ENCODE measurements at regions not wholly inside any gene's neighbourhood (a gene's known extent, or its start where the extent isn't known, plus 50 kb on each side); places are given as distances from the start of the nearest gene placed in this dataset.

DNA sequence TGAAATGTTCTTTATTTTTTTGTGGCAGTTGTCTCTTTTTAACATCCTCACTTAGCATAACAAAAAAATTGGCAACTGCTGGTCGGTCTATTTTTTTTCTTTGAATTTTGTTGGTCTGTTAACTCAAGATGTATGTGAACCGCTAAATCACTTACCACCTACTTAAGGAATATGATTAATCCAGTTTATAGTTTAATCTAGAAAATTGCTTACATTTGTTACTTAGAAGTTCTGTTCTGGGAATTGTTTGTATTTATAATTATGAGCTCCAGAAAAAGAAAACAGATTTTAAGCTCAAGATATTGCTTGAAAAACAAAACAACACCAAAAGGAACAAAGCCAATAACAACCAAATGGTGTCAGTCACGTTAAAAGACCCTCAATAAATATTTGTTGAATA lies 66.1 kb upstream of the KLHL13 start:
- no peak for DNase-seq (ENCODE audit: low read depth, low spot score)
- Histone ChIP-seq H3K27ac (peak overlapping the region; percentile 5; the same call in 1 of the 2 replicates), H3K9me3 (ENCODE audit: low read depth, low read length) (no peaks in the 10 kb centered on the region), H3K36me3 (ENCODE audit: insufficient read depth, low read length) (no peaks in the 10 kb centered on the region), H3K4me3 (no peak overlapping the region), H3K9ac (ENCODE audit: insufficient read length) (no peak overlapping the region)
- no peak for TF ChIP-seq POLR2AphosphoS5 (IDR thresholded peaks at IDR 0.05; ENCODE audit: borderline replicate concordance, low read depth, low read length)
- no peak for TF ChIP-seq EZH2 (IDR thresholded peaks at IDR 0.05)
- TF ChIP-seq FOXP2 (optimal IDR thresholded peaks at IDR 0.05; ENCODE audit: control extremely low read depth, extremely low read length, insufficient read depth) = no peak

DNA sequence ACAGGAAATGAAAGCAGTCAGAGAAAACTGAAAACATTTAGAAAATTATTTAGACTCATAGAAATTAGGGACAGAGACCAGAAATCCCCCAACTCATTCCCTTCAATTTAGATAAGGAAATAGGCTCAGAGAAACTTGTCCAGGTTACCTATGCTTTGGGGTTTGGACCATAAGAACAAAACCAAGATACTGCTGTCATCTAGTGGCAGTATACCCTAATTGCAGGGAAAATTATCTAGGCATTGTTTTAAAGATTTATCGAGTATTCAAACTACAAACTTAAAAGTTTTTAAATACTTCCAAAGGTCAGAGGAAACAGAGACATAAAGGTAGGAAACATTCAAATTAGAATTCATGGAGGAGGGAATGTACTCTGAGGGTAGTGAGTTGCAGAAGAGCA lies 67.0 kb upstream of the KLHL13 start:
- no peaks in the 10 kb centered on the region for H3K9me3 ChIP-seq (ENCODE audit: low read depth, low read length)
- TF ChIP-seq POLR2AphosphoS5 (IDR thresholded peaks at IDR 0.05; ENCODE audit: borderline replicate concordance, low read depth, low read length) (no peak), FOXP2 (optimal IDR thresholded peaks at IDR 0.05; ENCODE audit: control extremely low read depth, extremely low read length, insufficient read depth) (no peak), EZH2 (IDR thresholded peaks at IDR 0.05) (no peak)
- no peaks in the 10 kb centered on the region for H3K36me3 ChIP-seq (ENCODE audit: insufficient read depth, low read length)
- H3K9ac ChIP-seq (ENCODE audit: insufficient read length) = no peak overlapping the region
- no peak overlapping the region for H3K4me3 ChIP-seq
- peak overlapping the region; percentile 25; the same call in 1 of the 2 replicates for H3K27ac ChIP-seq
- DNase-seq (ENCODE audit: low read depth, low spot score) = no peak

DNA sequence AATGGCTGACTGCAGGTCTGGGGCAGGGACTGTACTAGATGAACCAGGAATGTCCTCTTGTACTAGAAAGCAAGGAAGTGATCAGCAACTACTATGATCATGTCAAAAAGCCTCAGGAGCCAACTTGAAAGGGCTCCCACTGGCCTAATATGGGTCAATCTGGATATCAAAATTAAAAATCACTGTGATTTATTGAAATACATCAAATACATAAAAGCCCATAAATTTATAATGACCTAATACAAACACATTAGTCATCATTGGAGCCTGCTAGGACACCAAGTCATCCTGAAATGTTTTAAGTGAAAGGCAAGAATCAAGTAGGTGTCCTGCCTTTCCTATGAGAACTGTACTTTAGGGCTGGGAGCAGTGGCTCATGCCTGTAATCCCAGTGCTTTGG lies 70.5 kb upstream of the KLHL13 start:
- Histone ChIP-seq H3K9ac (ENCODE audit: insufficient read length) (no peak overlapping the region), H3K9me3 (ENCODE audit: low read depth, low read length) (no peaks in the 10 kb centered on the region), H3K36me3 (ENCODE audit: insufficient read depth, low read length) (no peaks in the 10 kb centered on the region), H3K4me3 (no peak overlapping the region), H3K27ac (no peak overlapping the region)
- DNase-seq (ENCODE audit: low read depth, low spot score) = no peak
- TF ChIP-seq EZH2 (IDR thresholded peaks at IDR 0.05) = no peak
- no peak for TF ChIP-seq POLR2AphosphoS5 (IDR thresholded peaks at IDR 0.05; ENCODE audit: borderline replicate concordance, low read depth, low read length)
- TF ChIP-seq FOXP2 (optimal IDR thresholded peaks at IDR 0.05; ENCODE audit: control extremely low read depth, extremely low read length, insufficient read depth) = no peak

DNA sequence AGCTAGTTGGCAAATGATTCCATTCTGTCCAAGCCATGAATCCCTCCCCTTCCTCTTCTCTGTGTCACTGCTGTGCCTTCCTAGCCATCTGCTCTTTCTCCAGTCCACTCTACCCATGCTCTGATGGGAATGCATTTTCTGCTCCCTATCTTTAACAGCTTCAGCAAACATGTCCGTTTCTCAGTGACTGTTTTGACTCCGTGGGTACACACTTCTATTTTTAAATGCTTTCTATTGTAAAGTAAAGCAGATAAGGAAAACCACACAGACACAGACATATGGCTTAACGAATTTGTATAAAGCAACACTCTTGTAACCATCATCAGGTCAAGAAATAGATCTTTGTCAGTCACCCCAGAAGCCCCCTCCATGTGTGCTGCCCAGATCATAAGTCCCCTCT lies 72.4 kb upstream of the KLHL13 start:
- no peak for TF ChIP-seq FOXP2 (optimal IDR thresholded peaks at IDR 0.05; ENCODE audit: control extremely low read depth, extremely low read length, insufficient read depth)
- DNase-seq (ENCODE audit: low read depth, low spot score) = no peak
- Histone ChIP-seq H3K27ac (no peak overlapping the region), H3K4me3 (no peak overlapping the region), H3K9me3 (ENCODE audit: low read depth, low read length) (no peaks in the 10 kb centered on the region), H3K36me3 (ENCODE audit: insufficient read depth, low read length) (no peaks in the 10 kb centered on the region), H3K9ac (ENCODE audit: insufficient read length) (no peak overlapping the region)

DNA sequence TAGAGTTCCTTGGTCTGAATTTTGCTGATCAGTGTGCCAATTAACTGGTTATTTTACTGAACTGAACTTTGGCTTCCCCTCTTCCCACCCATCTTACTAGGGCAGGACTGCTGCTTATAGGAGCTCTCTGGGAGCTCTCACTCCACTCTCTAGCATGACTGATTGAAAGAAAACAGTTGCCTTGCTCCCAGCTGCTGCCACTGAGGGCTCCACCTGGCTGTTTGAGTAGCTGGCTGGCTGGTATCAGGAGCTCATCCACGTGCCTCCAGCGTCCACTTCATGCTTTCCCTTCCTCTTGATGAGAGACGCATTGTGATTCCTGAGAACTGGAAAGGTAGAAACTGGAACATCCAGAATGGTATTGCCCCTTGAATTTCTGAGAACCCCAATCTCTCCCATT lies 73.0 kb upstream of the KLHL13 start:
- DNase-seq (ENCODE audit: low read depth, low spot score) = no peak
- Histone ChIP-seq H3K9me3 (ENCODE audit: low read depth, low read length) (no peaks in the 10 kb centered on the region), H3K4me3 (no peak overlapping the region), H3K36me3 (ENCODE audit: insufficient read depth, low read length) (no peaks in the 10 kb centered on the region), H3K27ac (no peak overlapping the region), H3K9ac (ENCODE audit: insufficient read length) (no peak overlapping the region)
- no peak for TF ChIP-seq FOXP2 (optimal IDR thresholded peaks at IDR 0.05; ENCODE audit: control extremely low read depth, extremely low read length, insufficient read depth)
- TF ChIP-seq EZH2 (IDR thresholded peaks at IDR 0.05) = no peak
- no peak for TF ChIP-seq POLR2AphosphoS5 (IDR thresholded peaks at IDR 0.05; ENCODE audit: borderline replicate concordance, low read depth, low read length)

DNA sequence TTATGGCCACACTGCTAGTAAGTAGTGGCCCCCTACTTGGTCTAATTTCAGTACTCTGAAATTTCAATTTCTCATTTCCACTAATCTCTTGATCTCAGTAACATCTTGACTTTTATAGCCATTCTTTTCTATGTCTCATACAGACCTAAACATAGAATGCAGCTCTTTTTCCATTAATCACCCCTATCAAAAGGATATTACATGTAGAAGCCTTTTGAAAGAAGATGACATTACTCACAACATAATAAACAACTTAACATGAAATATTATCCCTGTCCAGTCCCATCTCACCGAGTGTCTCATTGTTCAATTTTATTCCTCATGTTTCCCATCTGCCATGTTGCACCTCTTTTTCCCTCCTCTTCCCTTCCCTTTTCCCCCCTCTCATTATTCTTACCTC lies 81.1 kb upstream of the KLHL13 start:
- TF ChIP-seq POLR2AphosphoS5 (IDR thresholded peaks at IDR 0.05; ENCODE audit: borderline replicate concordance, low read depth, low read length) (no peak), FOXP2 (optimal IDR thresholded peaks at IDR 0.05; ENCODE audit: control extremely low read depth, extremely low read length, insufficient read depth) (no peak), EZH2 (IDR thresholded peaks at IDR 0.05) (no peak)
- Histone ChIP-seq H3K4me3 (no peak overlapping the region), H3K27ac (no peak overlapping the region), H3K9me3 (ENCODE audit: low read depth, low read length) (no peaks in the 10 kb centered on the region), H3K9ac (ENCODE audit: insufficient read length) (no peak overlapping the region), H3K36me3 (ENCODE audit: insufficient read depth, low read length) (no peaks in the 10 kb centered on the region)
- no peak for DNase-seq (ENCODE audit: low read depth, low spot score)

DNA sequence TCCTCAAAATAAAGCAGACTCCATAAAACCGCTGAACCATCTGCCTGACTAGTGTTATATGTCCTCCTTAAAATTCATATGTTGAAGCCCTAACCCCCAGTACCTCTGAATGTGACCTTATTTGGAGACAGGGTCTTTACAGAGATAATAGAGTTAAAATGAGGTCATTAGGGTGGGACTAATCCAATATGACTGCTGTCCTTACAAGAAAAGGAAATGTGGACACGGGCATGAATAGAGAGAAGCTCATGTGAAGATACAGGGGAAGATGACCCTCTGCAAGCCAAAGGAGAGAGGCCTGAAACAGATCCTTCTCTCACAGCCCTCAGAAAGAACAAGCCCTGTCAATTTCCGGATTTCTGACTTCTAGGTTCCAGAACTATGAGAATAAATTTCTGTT lies 82.0 kb upstream of the KLHL13 start:
- no peak for DNase-seq (ENCODE audit: low read depth, low spot score)
- TF ChIP-seq FOXP2 (optimal IDR thresholded peaks at IDR 0.05; ENCODE audit: control extremely low read depth, extremely low read length, insufficient read depth) (no peak), EZH2 (IDR thresholded peaks at IDR 0.05) (no peak), POLR2AphosphoS5 (IDR thresholded peaks at IDR 0.05; ENCODE audit: borderline replicate concordance, low read depth, low read length) (no peak)
- no peak overlapping the region for H3K4me3 ChIP-seq

DNA sequence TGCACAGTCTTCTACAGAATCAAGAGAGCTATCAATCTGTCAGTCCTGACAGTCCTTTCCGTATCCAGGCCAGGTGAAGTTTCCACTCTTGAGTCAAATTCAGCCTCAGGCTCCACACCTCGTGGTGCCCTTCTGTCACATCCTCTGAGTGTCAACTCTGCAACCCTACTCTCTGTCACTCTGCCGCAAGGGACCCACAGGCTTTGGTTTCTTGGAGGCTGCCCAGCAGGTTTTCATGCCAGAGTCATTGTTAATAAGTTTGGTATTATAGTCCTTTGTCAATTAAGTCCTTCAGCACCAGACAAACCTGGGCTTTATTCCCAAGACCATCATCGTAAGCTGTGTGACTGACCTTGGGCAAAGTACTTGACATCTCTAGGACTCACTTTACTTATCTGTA lies 83.4 kb upstream of the KLHL13 start:
- Histone ChIP-seq H3K9ac (ENCODE audit: insufficient read length) (no peak overlapping the region), H3K27ac (no peak overlapping the region), H3K9me3 (ENCODE audit: low read depth, low read length) (no peaks in the 10 kb centered on the region), H3K36me3 (ENCODE audit: insufficient read depth, low read length) (no peaks in the 10 kb centered on the region), H3K4me3 (no peak overlapping the region)
- TF ChIP-seq FOXP2 (optimal IDR thresholded peaks at IDR 0.05; ENCODE audit: control extremely low read depth, extremely low read length, insufficient read depth) (no peak), EZH2 (IDR thresholded peaks at IDR 0.05) (no peak), POLR2AphosphoS5 (IDR thresholded peaks at IDR 0.05; ENCODE audit: borderline replicate concordance, low read depth, low read length) (no peak)
- no peak for DNase-seq (ENCODE audit: low read depth, low spot score)

More for the DNA sequence above, 82.0 kb upstream of the KLHL13 start:
- no peak overlapping the region for H3K27ac ChIP-seq
- H3K9ac ChIP-seq (ENCODE audit: insufficient read length) = no peak overlapping the region
- no peaks in the 10 kb centered on the region for H3K36me3 ChIP-seq (ENCODE audit: insufficient read depth, low read length)
- no peaks in the 10 kb centered on the region for H3K9me3 ChIP-seq (ENCODE audit: low read depth, low read length)
